ENCODE measurements at regions not wholly inside any gene's neighbourhood (a gene's known extent, or its start where the extent isn't known, plus 50 kb on each side); places are given as distances from the start of the nearest gene placed in this dataset.

- TF ChIP-seq EZH2 (IDR thresholded peaks at IDR 0.05; ENCODE audit: low read length) (no peak), CTCF (optimal IDR thresholded peaks at IDR 0.05 in 1 of 3, IDR thresholded peaks at IDR 0.05 in 1 of 3, conservative IDR thresholded peaks at IDR 0.05 in 1 of 3; ENCODE audit: extremely low read depth in 1 of 3, insufficient read depth in 2 of 3, low read length in 3 of 3) (no peak)
Measured at GRCh38 chr5:124399426-124399961, 346.9 kb downstream of the ZNF608 start.

Data from keratinocyte (primary cell).